OCI-LY1 (cell line): ENCODE measurements at regions not wholly inside any gene's neighbourhood (a gene's known extent, or its start where the extent isn't known, plus 50 kb on each side); places are given as distances from the start of the nearest gene placed in this dataset.

Experiments used
- H2AFZ ChIP-seq: fragments of 200-600 bp; sonication (generic), shearing (Covaris generic); 2 replicates; pipeline ENCODE4 v1.6.0; 2014; ENCODE audit warnings: antibody characterized with exemption, mild to moderate bottlenecking, low read length
- H3F3A ChIP-seq: fragments of 200-600 bp; sonication (generic), shearing (Covaris generic); 2 replicates; pipeline ENCODE4 v1.6.0; 2014; ENCODE audit warnings: mild to moderate bottlenecking, antibody characterized with exemption, low read length, moderate library complexity; ENCODE audit not compliant: insufficient read depth
- H3K27ac ChIP-seq: fragments of 200-600 bp; sonication (generic); 2 replicates; pipeline ENCODE4 v1.5.1; 2014; ENCODE audit warnings: low read length, mixed run types, mild to moderate bottlenecking, low read depth; ENCODE audit not compliant: poor library complexity, severe bottlenecking
- H3K27me3 ChIP-seq: fragments of 200-600 bp; sonication (generic); 2 replicates; pipeline ENCODE4 v1.6.0; 2014; ENCODE audit warnings: antibody characterized with exemption, mild to moderate bottlenecking, low read length, moderate library complexity; ENCODE audit not compliant: insufficient read depth
- H3K36me3 ChIP-seq: fragments of 200-600 bp; sonication (generic); 2 replicates; pipeline ENCODE4 v1.6.1; 2014; ENCODE audit warnings: mild to moderate bottlenecking, antibody characterized with exemption, low read length, moderate library complexity, mixed read lengths; ENCODE audit not compliant: insufficient read depth
- H3K4me1 ChIP-seq: fragments of 200-600 bp; sonication (generic); 2 replicates; pipeline ENCODE4 v1.5.1; 2014; ENCODE audit warnings: mild to moderate bottlenecking, low read length, moderate library complexity; ENCODE audit not compliant: insufficient read depth, severe bottlenecking
- H3K4me2 ChIP-seq: fragments of 200-600 bp; sonication (generic), shearing (Covaris generic); 2 replicates; pipeline ENCODE4 v1.6.1; 2014; ENCODE audit warnings: low read length
- H3K4me3 ChIP-seq: fragments of 200-600 bp; sonication (generic); 2 replicates; pipeline ENCODE4 v1.5.1; 2014; ENCODE audit warnings: low read length, low read depth, mild to moderate bottlenecking, mixed read lengths; ENCODE audit not compliant: poor library complexity, severe bottlenecking
- H3K79me2 ChIP-seq: fragments of 200-600 bp; shearing (Covaris generic); 2 replicates; pipeline ENCODE4 v1.6.1; 2016; ENCODE audit warnings: mixed run types, low read length, mixed read lengths; ENCODE audit not compliant: insufficient read depth
- H3K9ac ChIP-seq: fragments of 200-600 bp; sonication (generic), shearing (Covaris generic); 2 replicates; pipeline ENCODE4 v1.6.1; 2014; ENCODE audit warnings: mild to moderate bottlenecking, low read length, mixed read lengths
- H3K9me2 ChIP-seq: fragments of 200-600 bp; sonication (generic), shearing (Covaris generic); 2 replicates; pipeline ENCODE4 v1.6.1; 2014; ENCODE audit warnings: low read depth, mild to moderate bottlenecking, low read length, mixed read lengths
- H3K9me3 ChIP-seq: fragments of 200-600 bp; shearing (Covaris generic); 2 replicates; pipeline ENCODE4 v1.6.1; 2014; ENCODE audit warnings: low read length, mixed read lengths
- H4K20me1 ChIP-seq: fragments of 200-600 bp; sonication (generic), shearing (Covaris generic); 2 replicates; pipeline ENCODE4 v1.6.0; 2016; ENCODE audit warnings: mild to moderate bottlenecking, low read length; ENCODE audit not compliant: insufficient read depth
- CTCF ChIP-seq: fragments of 200-600 bp; sonication (generic), shearing (Covaris generic); IDR thresholded peaks from 2 replicates; pipeline ENCODE4 v1.5.1; 2017; ENCODE audit warnings: mild to moderate bottlenecking, antibody characterized with exemption, low read length, moderate library complexity, mixed read lengths
- EZH2 ChIP-seq: fragments of 200-600 bp; sonication (generic), shearing (Covaris generic); IDR thresholded peaks from 2 replicates; pipeline ENCODE4 v1.8.0; 2017; ENCODE audit warnings: borderline replicate concordance, mixed run types, mild to moderate bottlenecking, antibody characterized with exemption, low read length, moderate library complexity, mixed read lengths

GRCh38 chr6:14804785-14805210 is 441.1 kb upstream of the JARID2 start:
- Histone ChIP-seq H3K27ac (no peak overlapping the region), H3K79me2 (no peaks in the 10 kb centered on the region), H3K4me3 (no peak overlapping the region), H2AFZ (no peak overlapping the region), H3K9ac (no peak overlapping the region), H3K9me3 (no peaks in the 10 kb centered on the region), H3K4me1 (no peaks in the 10 kb centered on the region), H3K36me3 (no peaks in the 10 kb centered on the region), H3F3A (no peaks in the 10 kb centered on the region), H3K27me3 (no peaks in the 10 kb centered on the region), H3K4me2 (no peak overlapping the region), H4K20me1 (no peaks in the 10 kb centered on the region), H3K9me2 (no peaks in the 10 kb centered on the region)
- no peak for TF ChIP-seq CTCF
- TF ChIP-seq EZH2: no peak

DNA sequence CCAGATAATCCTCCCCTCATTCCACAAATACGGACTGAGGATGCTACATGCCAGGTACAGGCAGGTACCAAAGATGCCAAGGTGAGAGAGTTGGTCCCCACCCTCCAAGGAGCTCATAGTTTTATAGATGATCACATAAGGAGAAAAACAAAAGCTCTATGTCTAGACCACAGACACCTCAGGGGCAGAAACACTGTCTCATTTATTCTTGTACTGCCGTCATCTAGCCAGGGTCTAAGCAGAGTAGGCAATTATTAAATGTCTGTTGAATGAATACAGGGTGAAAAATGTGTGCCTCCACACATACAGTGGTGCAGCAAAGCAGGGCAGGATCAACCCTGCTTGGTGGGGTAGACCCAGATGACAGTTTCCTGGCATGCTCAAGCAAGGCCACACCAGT is 439.8 kb upstream of the JARID2 start:
- Histone ChIP-seq H3K9me3 (no peaks in the 10 kb centered on the region), H3K9ac (no peak overlapping the region), H3F3A (no peaks in the 10 kb centered on the region), H3K4me1 (no peaks in the 10 kb centered on the region), H3K79me2 (no peaks in the 10 kb centered on the region), H3K36me3 (no peaks in the 10 kb centered on the region), H3K4me3 (no peak overlapping the region), H4K20me1 (no peaks in the 10 kb centered on the region), H3K9me2 (no peaks in the 10 kb centered on the region), H3K27ac (no peak overlapping the region), H2AFZ (no peak overlapping the region), H3K27me3 (no peaks in the 10 kb centered on the region), H3K4me2 (no peak overlapping the region)
- TF ChIP-seq CTCF (no peak), EZH2 (no peak)

- Histone ChIP-seq H3K36me3 (no peaks in the 10 kb centered on the region), H3K4me1 (no peaks in the 10 kb centered on the region), H3K27ac (no peak overlapping the region), H3K9me2 (no peaks in the 10 kb centered on the region), H3K9me3 (no peaks in the 10 kb centered on the region), H3K79me2 (no peaks in the 10 kb centered on the region), H3F3A (no peaks in the 10 kb centered on the region), H3K27me3 (no peaks in the 10 kb centered on the region), H3K4me3 (no peak overlapping the region), H3K4me2 (no peak overlapping the region), H4K20me1 (no peaks in the 10 kb centered on the region), H2AFZ (no peak overlapping the region), H3K9ac (no peak overlapping the region)
- TF ChIP-seq EZH2: no peak
- TF ChIP-seq CTCF: no peak
These were observed 438.7 kb upstream of the JARID2 start for GRCh38 chr6:14807130-14807529.
